GM23338 (cell line): ENCODE measurements at regions not wholly inside any gene's neighbourhood (a gene's known extent, or its start where the extent isn't known, plus 50 kb on each side); places are given as distances from the start of the nearest gene placed in this dataset.

Experiments used
- ATAC-seq: fragments of 200-7000 bp; cut with Tn5 transposase; 3 replicates; pipeline ENCODE4 v1.9.1; 2020
- DNase-seq: peaks from one replicate; pipeline ENCODE4 v3.0.0-alpha.2; 2015; ENCODE audit warnings: low spot score
- H2AFZ ChIP-seq: fragments of 200-600 bp; sonication (generic); 2 replicates; pipeline ENCODE4 v1.8.0; 2016; ENCODE audit warnings: antibody characterized with exemption, mild to moderate bottlenecking, moderate library complexity
- H3F3A ChIP-seq: fragments of 200-600 bp; sonication (generic); replicated peaks from 2 replicates; pipeline ENCODE4 v1.8.0; 2017; ENCODE audit warnings: antibody characterized with exemption, mixed run types, low read depth
- H3K27ac ChIP-seq: fragments of 200-600 bp; sonication (generic); 2 replicates; pipeline ENCODE4 v1.6.1; 2016; ENCODE audit warnings: low read depth
- H3K27me3 ChIP-seq: fragments of 200-600 bp; sonication (generic); 2 replicates; pipeline ENCODE4 v1.8.0; 2016; ENCODE audit warnings: mild to moderate bottlenecking, mixed run types, moderate library complexity; ENCODE audit not compliant: insufficient read depth
- H3K36me3 ChIP-seq: fragments of 200-600 bp; sonication (generic); 2 replicates; pipeline ENCODE4 v1.8.0; 2016; ENCODE audit warnings: mild to moderate bottlenecking; ENCODE audit not compliant: insufficient read depth
- H3K4me1 ChIP-seq: fragments of 200-600 bp; sonication (generic); 2 replicates; pipeline ENCODE4 v1.8.0; 2016; ENCODE audit warnings: mild to moderate bottlenecking, moderate library complexity; ENCODE audit not compliant: insufficient read depth
- H3K4me2 ChIP-seq: fragments of 200-600 bp; sonication (generic); 2 replicates; pipeline ENCODE4 v1.7.1; 2017; ENCODE audit warnings: mixed run types
- H3K4me3 ChIP-seq: fragments of 200-600 bp; sonication (generic); 2 replicates; pipeline ENCODE4 v1.6.1; 2016; ENCODE audit warnings: mixed run types
- H3K79me2 ChIP-seq: fragments of 200-600 bp; sonication (generic); replicated peaks from 2 replicates; pipeline ENCODE4 v1.8.0; 2017; ENCODE audit warnings: mild to moderate bottlenecking; ENCODE audit not compliant: insufficient read depth
- H3K9me2 ChIP-seq: fragments of 200-600 bp; sonication (generic); 2 replicates; pipeline ENCODE4 v1.8.0; 2017; ENCODE audit not compliant: insufficient read depth
- H4K20me1 ChIP-seq: fragments of 200-600 bp; sonication (generic); replicated peaks from 2 replicates; pipeline ENCODE4 v1.8.0; 2017; ENCODE audit warnings: mild to moderate bottlenecking; ENCODE audit not compliant: insufficient read depth
- H3K27ac Mint-ChIP-seq: 2 replicates; pipeline ENCODE4 v1.8.0; 2020; ENCODE audit warnings: inconsistent platforms, mild to moderate bottlenecking, moderate library complexity, mixed read lengths
- H3K27me3 Mint-ChIP-seq: 3 replicates; pipeline ENCODE4 v1.8.0; 2022; ENCODE audit warnings: low read depth, mild to moderate bottlenecking, moderate library complexity, mixed read lengths, inconsistent platforms; ENCODE audit not compliant: insufficient read depth, poor library complexity
- H3K36me3 Mint-ChIP-seq: 3 replicates; pipeline ENCODE4 v1.8.0; 2021; ENCODE audit warnings: low read depth, mild to moderate bottlenecking, inconsistent platforms, moderate library complexity, mixed read lengths
- H3K4me1 Mint-ChIP-seq: 3 replicates; pipeline ENCODE4 v1.8.0; 2020; ENCODE audit warnings: mild to moderate bottlenecking, inconsistent platforms, mixed read lengths
- H3K4me3 Mint-ChIP-seq: 3 replicates; pipeline ENCODE4 v1.8.0; 2021; ENCODE audit warnings: moderate library complexity, mild to moderate bottlenecking, inconsistent platforms, mixed read lengths
- H3K9me3 Mint-ChIP-seq: 3 replicates; pipeline ENCODE4 v1.8.0; 2020; ENCODE audit warnings: moderate library complexity, mild to moderate bottlenecking, inconsistent platforms, mixed read lengths
- CREB1 ChIP-seq: fragments of 250-450 bp; sonication (Bioruptor Pico); IDR thresholded peaks from 2 replicates; pipeline ENCODE4 v1.5.0; 2020; ENCODE audit warnings: low read depth, mild to moderate bottlenecking, moderate library complexity
- CTCF ChIP-seq, 2 experiments: fragments of 200-600 bp in 1 of 2; sonication (generic) in 1 of 2; conservative IDR thresholded peaks; 2 replicates each; pipeline versions ENCODE4 v1.5.1 to v1.6.1; 2016 to 2017; ENCODE audit warnings: antibody characterized with exemption in 2 of 2, low read depth in 2 of 2, mild to moderate bottlenecking in 2 of 2, moderate library complexity in 1 of 2
- EZH2 ChIP-seq: fragments of 200-600 bp; sonication (generic); IDR thresholded peaks from one replicate; pipeline ENCODE4 v1.8.0; 2017; ENCODE audit warnings: antibody characterized with exemption, mild to moderate bottlenecking, low read depth; ENCODE audit not compliant: unreplicated experiment
- EZH2phosphoT487 ChIP-seq: fragments of 200-600 bp; sonication (generic); IDR thresholded peaks from one replicate; pipeline ENCODE4 v1.8.1; 2018; ENCODE audit warnings: antibody characterized with exemption; ENCODE audit not compliant: unreplicated experiment
- JUNB ChIP-seq: IDR thresholded peaks from one replicate; pipeline ENCODE4 v1.6.1; 2016; ENCODE audit warnings: antibody characterized with exemption; ENCODE audit not compliant: unreplicated experiment
- NANOG ChIP-seq: IDR thresholded peaks from 2 replicates; pipeline ENCODE4 v1.6.1; 2016; ENCODE audit warnings: antibody characterized with exemption, borderline replicate concordance
- POLR2AphosphoS5 ChIP-seq: IDR thresholded peaks from 2 replicates; pipeline ENCODE4 v1.6.1; 2016; ENCODE audit warnings: antibody characterized with exemption, low read depth
- STAT1 ChIP-seq: IDR thresholded peaks from one replicate; pipeline ENCODE4 v1.6.1; 2016; ENCODE audit warnings: antibody characterized with exemption; ENCODE audit not compliant: unreplicated experiment
- ZNF114 ChIP-seq: fragments of 250-450 bp; sonication (Bioruptor Pico); IDR thresholded peaks from 2 replicates; pipeline ENCODE4 v1.5.0; 2020; ENCODE audit warnings: mild to moderate bottlenecking, moderate library complexity
- ZNF331 ChIP-seq: fragments of 250-450 bp; sonication (Bioruptor Pico); IDR thresholded peaks from 2 replicates; pipeline ENCODE4 v1.5.0; 2020; ENCODE audit warnings: low read depth, mild to moderate bottlenecking, moderate library complexity
- ZNF462 ChIP-seq: fragments of 250-450 bp; sonication (Bioruptor Pico); IDR thresholded peaks from 2 replicates; pipeline ENCODE4 v1.5.0; 2020; ENCODE audit warnings: mild to moderate bottlenecking, moderate library complexity
- TF ChIP-seq, protein P1 (sequence below): IDR thresholded peaks from one replicate; pipeline ENCODE4 v1.6.1; 2018; ENCODE audit warnings: antibody characterized with exemption; ENCODE audit not compliant: unreplicated experiment
- TF ChIP-seq, protein P2 (sequence below): IDR thresholded peaks from 2 replicates; pipeline ENCODE4 v1.6.1; 2016; ENCODE audit warnings: antibody characterized with exemption

DNA sequence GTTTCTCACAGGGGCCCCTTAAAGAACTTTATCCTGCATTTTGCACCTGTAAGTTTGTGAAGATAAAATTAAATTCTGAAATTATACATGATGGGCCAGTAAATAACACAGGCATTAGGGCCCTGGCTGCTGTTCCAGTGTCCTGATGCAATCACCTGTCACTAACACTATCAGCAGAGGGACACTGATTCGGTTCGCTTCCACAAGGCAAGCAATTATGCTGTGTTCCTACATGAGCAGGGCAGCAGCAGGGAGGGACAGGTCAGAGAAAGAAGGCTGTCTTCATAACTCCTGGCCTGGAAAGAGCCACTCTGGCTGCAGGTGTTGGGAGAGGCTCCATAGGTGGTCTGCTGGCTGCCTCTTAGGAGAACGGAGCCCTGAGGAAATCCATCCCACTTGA, 487.3 kb downstream of the MID1IP1 start:
- Histone ChIP-seq H3K36me3 (no peaks in the 10 kb centered on the region), H3K27me3 (no peaks in the 10 kb centered on the region), H3K9me2 (no peaks in the 10 kb centered on the region), H3F3A (no peaks in the 10 kb centered on the region), H3K4me3 (no peak overlapping the region), H3K4me1 (no peaks in the 10 kb centered on the region), H3K4me2 (no peak overlapping the region), H3K27ac (no peak overlapping the region), H2AFZ (no peak overlapping the region), H4K20me1 (no peaks in the 10 kb centered on the region), H3K79me2 (no peaks in the 10 kb centered on the region)
- Mint-ChIP-seq H3K4me3 (no peak overlapping the region), H3K36me3 (0 out of 3 replicates have a peak, but pooled peaks cover 1% of the 10 kb centered on the region), H3K27ac (no peak overlapping the region), H3K4me1 (peaks cover 6% of the 10 kb centered on the region; the same call in 1 of the 3 replicates), H3K27me3 (peaks cover 3% of the 10 kb centered on the region), H3K9me3 (peaks cover 2% of the 10 kb centered on the region)
- ATAC-seq (no peak), DNase-seq (no peak)
- TF ChIP-seq JUNB (no peak), EZH2 (no peak), ZNF114 (CRISPR knock-in tag) (no peak), CREB1 (CRISPR knock-in tag) (no peak), EZH2phosphoT487 (no peak), ZNF331 (CRISPR knock-in tag) (no peak), ZNF462 (CRISPR knock-in tag) (no peak), STAT1 (no peak), POLR2AphosphoS5 (no peak), NANOG (no peak), CTCF (conservative IDR thresholded peaks at IDR 0.05; ENCODE audit: low read depth in 2 of 2) (no peak)
- TF ChIP-seq, protein P1, sequence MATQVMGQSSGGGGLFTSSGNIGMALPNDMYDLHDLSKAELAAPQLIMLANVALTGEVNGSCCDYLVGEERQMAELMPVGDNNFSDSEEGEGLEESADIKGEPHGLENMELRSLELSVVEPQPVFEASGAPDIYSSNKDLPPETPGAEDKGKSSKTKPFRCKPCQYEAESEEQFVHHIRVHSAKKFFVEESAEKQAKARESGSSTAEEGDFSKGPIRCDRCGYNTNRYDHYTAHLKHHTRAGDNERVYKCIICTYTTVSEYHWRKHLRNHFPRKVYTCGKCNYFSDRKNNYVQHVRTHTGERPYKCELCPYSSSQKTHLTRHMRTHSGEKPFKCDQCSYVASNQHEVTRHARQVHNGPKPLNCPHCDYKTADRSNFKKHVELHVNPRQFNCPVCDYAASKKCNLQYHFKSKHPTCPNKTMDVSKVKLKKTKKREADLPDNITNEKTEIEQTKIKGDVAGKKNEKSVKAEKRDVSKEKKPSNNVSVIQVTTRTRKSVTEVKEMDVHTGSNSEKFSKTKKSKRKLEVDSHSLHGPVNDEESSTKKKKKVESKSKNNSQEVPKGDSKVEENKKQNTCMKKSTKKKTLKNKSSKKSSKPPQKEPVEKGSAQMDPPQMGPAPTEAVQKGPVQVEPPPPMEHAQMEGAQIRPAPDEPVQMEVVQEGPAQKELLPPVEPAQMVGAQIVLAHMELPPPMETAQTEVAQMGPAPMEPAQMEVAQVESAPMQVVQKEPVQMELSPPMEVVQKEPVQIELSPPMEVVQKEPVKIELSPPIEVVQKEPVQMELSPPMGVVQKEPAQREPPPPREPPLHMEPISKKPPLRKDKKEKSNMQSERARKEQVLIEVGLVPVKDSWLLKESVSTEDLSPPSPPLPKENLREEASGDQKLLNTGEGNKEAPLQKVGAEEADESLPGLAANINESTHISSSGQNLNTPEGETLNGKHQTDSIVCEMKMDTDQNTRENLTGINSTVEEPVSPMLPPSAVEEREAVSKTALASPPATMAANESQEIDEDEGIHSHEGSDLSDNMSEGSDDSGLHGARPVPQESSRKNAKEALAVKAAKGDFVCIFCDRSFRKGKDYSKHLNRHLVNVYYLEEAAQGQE, result no peak
- TF ChIP-seq, protein P2, sequence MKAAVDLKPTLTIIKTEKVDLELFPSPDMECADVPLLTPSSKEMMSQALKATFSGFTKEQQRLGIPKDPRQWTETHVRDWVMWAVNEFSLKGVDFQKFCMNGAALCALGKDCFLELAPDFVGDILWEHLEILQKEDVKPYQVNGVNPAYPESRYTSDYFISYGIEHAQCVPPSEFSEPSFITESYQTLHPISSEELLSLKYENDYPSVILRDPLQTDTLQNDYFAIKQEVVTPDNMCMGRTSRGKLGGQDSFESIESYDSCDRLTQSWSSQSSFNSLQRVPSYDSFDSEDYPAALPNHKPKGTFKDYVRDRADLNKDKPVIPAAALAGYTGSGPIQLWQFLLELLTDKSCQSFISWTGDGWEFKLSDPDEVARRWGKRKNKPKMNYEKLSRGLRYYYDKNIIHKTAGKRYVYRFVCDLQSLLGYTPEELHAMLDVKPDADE, result no peak
